ENCODE measurements at regions not wholly inside any gene's neighbourhood (a gene's known extent, or its start where the extent isn't known, plus 50 kb on each side); places are given as distances from the start of the nearest gene placed in this dataset.

DNA sequence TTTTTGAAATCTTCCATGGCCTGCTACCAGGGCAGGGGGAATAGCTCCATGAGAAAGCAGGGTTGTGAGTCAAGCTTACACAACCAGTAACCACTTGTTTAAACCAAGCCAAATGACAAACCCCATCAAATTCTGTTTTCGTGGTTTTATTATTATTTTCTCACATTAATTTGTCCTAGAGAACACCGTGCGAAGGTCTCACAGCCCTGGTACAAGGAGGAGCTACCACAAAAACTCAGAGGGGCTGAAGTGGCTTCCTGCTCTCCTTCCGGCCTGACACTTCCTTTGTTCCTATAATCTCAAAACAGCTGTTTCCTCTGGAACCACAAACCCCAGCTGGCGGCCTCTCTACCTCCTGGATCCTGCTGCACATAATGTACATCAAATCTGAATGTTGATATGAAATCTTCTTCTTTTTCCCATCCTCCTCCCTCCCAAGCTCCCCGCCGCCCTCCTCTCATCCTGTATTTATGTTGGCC is 375.9 kb downstream of the MCTP2 start:
- peak; percentile 49 for DNase-seq

- DNase-seq = peak; percentile 48
These were observed 378.7 kb downstream of the MCTP2 start for GRCh38 chr15:94610069-94610468.

DNA sequence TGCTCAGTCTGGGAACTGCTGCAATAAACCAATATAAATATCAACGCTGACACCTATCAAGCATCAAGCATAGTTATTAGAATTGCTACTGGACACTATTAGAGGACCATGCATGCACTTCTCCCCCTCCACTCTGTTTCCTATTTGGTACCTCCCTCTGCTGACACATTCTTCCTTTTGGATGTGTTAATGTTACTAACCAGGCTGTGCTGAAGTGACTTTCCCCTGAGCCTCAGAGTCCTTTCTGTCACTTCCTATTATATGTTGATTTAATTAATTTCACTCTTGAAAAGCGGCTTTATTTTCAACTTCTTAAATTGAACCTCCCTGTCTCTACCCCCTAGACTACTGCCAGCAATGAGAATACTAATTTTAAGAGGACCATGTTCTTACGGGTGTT is 379.1 kb downstream of the MCTP2 start:
- DNase-seq = no peak

- DNase-seq = no peak
These were observed 380.3 kb downstream of the MCTP2 start for GRCh38 chr15:94611656-94612055.

DNA sequence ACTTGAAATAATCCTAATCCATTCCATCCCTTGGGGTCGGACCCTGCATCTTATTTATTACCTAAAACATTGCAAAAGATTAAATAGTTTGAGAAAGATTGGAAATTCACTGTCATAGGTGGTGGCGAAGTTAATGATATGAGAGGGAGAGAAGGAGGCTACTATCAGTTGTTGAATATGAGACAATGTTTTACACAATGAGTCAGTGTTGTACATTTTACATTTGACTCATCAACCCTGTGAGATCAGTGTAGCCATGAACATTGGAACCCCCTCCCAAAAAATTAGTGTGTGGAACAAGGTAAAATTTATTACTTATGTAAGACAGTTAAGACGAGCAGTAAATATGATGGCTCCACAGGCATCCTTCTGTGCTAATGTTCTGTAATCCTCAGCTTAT is 384.3 kb downstream of the MCTP2 start:
- DNase-seq = no peak

DNA sequence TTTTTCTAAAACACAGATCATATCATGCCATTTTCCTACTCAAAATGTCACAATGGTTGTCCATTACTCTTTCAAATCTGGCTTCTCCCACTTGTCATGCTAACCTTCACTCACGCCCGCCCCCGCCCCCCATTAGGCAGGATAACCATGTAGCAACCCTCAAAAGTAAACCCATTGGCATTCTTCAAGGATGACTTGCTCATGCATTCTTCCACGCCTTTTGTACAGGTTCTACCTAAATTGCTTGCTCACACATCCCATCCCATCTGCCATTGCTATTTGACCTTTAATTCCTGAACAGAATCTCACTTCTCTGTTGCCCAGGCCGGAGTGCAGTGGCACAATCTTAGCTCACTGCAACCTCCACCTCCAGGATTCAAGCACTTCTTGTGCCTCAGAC is 389.3 kb downstream of the MCTP2 start:
- DNase-seq = no peak

DNA sequence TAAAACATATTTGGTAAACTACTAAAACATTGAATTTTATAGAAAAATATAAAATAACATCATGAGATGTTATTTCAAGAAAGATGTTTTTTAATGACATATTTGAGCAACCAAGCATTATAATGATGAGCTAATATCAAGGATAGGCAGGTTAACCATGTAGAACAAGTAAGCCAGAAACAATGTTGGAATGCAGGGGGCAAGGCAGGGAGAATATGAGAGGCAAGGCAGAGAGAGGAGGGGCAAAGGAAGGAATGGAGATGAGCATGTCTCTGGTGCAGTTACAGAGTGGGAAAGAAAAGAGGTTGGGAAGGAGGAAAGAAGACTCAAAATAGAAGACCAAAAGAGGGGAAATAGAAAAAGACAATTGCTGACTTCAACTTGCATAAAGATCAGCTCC is 390.4 kb downstream of the MCTP2 start:
- DNase-seq = no peak

DNA sequence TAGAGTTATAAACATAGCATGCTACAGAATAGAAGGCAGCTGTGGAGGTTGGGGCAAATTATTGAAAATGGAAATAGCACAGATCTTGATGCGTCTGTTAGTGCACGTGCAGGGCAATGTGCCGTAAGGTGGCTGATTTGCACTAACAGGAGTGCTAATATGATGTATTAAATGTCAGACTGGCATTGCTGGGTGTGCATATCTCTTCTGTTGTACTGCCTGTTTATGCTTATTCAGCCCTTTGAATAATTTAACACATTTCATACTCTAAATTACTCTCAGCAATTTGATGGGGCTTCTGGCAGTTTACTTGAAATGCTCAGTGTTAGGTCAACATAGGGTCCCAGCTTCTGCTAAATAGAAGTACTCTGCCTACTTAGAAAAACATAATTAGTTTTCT is 395.6 kb downstream of the MCTP2 start:
- no peak for DNase-seq

DNA sequence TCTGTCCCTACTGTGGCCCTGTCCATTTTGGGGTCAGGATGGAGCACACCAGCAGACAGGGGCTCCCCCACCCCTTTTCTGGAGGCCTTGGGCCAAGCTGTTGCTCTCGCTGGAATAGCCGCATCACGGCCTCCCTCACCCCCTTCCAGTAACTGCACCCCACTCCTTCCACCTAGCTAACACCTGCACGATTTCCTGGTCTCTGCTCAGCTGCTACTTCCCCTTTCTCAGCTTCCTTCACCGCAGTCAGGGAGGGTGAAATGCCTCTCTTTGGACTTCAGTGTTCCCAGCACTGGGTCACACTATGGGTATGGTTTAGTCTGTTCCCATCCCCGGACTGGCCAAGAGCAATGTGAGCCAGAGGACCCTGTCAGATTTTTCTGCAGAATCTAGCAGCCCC is 400.2 kb downstream of the MCTP2 start:
- peak; percentile 24 for DNase-seq

GRCh38 chr15:94638183-94638582 is 406.8 kb downstream of the MCTP2 start:
- DNase-seq = no peak

DNA sequence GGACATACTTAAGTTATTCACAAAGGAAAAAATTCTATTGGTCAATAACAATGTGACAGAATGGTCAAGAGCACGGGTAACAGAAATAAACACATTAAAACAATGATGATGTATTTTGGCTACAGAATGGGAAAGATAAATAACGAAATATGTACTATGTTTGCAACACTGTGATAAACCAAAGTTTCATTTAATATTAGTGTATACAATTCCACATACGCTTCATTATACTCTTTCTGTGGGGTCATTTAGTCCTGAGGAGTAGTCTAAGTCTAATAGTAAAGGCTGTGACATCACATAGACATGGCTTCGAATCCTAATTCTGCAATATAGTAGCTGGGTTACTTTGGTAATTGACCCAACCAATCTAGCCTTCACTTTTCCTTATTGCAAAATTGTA is 408.3 kb downstream of the MCTP2 start:
- DNase-seq = no peak

GRCh38 chr15:94644433-94644832 is 413.1 kb downstream of the MCTP2 start:
- DNase-seq = no peak

DNA sequence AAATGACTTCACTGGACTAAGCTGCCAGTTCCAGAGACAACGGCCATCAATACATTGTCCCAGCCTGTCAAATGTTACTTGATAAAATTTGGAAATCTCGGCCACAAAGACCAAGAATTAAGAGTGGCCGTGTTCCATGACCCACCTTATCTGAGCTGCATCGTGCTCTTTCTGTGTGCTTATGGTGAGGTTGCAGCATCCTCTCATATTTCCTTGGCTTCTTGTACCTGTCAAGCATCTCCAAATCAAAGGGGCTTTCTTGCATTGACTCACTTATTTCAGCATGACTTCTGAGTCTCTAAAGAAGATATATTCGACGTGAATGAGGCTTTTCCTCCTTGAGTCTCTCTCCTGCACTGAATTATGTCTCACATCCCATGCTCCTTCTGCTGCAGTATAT is 421.7 kb downstream of the MCTP2 start:
- no peak for DNase-seq

DNA sequence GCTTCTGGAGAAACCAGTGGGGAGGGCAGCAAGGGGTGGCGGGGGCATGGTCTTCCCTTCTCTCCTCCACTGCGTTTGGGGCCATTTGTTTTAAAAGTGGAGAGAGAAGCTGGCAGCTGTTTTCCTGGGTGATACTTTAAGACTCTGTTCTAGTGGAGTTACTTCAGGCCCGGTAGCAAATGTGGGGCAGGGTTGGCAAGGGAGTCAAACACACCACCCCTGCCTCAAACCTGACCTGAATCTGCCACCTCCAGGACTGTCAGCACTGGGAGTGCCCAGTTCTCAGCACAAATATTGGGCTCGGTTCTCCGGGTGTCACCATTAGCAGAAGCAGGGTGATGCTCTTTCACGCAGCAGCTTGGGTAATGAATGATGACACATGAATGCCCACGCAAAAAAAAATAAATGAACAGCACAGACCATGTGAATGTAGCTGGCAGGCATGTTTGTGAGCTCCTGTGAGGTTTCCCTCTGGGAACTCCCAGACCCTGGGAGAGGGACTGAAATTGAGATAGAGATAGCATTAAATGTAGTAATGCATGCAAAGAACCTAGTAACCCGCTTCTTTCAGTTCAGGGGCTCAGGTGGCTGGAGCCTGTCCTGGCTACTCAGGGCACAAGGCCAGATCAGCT is 424.0 kb downstream of the MCTP2 start:
- DNase-seq = no peak

DNA sequence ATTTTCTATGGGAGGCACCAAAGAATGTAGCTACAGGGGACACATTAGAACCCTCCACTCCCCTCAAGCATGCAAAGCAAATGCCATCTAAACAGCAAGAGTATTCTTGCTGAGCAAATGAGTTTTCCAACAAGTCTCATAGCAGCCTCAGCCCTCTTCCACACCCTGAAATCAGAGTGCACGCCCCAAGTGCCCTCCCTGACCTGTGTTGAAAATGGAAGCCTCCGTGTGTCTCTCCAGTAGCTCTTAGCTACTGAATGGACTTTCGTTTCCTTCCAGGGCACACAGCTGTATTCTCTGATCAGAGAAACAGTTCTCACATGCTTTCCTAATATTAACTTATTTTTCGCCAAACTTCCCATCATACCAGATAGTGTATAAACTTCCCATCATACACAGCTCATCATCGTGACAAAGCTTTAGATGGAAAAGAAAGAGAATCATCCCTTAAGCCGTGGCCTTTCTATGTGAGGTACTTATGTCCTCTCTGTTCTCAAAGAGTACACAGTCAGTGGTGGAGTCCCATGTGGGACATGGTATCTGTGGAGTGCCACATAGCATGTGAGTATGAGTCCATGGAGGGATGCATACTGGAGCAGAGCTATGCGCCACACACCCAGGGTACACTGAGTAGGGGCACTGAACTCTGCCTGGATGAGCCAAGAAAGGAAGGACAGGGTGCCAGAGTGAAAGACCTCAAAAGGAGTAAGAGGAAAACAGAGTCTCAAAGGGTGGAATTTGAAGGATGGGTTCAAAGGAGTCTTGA is 434.5 kb downstream of the MCTP2 start:
- no peak for DNase-seq

- DNase-seq = no peak
These were observed 435.2 kb downstream of the MCTP2 start for GRCh38 chr15:94666553-94666952.

GRCh38 chr15:94667109-94667508 is 435.7 kb downstream of the MCTP2 start:
- no peak for DNase-seq

- DNase-seq = peak; percentile 44
These were observed 439.2 kb downstream of the MCTP2 start for GRCh38 chr15:94670438-94671034.

DNA sequence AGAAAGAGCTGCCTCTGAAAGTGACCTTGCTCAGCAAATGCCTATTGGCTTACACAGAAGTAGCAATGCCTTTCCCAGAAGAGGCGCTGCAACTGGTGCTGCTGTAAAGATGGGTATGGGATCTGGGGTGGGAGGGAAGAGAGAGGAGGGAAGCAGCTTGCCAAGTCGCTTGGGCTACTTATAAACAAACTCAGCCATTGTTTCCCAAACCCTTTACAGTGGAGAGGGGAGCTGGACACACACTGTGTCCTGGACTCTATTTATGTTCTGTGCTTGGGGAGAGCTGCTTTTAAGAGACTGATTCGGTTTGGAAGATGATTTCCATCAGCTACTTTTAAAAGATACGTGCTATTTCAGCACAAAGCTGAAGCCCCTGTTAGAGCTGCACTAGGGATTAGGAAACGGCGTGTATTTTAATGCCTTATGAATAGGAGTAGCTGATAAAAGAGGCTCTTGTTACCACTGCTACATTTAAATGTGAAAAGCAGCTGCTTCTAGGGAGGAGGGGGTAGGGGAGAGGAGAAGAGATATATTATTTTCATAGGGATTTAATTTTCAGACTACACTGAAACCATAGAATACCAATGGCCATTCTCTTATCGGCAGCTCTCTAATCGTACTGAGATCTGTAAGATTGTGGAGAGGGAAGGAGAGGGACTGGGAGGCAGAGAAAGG is 440.6 kb downstream of the MCTP2 start:
- DNase-seq = no peak

DNA sequence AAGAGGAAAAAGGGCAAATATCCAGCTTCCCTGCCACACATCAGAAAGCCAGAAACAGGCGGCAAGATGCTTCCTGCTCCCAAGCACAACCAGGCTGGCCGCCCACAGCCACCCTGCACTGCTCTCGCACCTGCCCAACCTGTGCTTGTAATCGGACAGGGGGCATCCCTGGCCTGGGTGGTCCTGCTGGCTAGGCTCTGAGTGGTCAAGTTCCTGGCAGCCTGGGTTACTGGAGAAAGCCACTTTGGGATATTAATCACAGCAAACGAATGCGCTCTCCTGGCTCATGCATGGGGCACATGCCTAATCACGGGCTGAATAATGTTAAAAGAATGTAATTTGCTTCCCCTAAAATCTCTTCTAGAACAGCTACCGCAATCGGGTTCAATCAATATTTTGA is 442.4 kb downstream of the MCTP2 start:
- DNase-seq = no peak

- no peak for DNase-seq
These were observed 442.9 kb downstream of the MCTP2 start for GRCh38 chr15:94674296-94674695.

DNA sequence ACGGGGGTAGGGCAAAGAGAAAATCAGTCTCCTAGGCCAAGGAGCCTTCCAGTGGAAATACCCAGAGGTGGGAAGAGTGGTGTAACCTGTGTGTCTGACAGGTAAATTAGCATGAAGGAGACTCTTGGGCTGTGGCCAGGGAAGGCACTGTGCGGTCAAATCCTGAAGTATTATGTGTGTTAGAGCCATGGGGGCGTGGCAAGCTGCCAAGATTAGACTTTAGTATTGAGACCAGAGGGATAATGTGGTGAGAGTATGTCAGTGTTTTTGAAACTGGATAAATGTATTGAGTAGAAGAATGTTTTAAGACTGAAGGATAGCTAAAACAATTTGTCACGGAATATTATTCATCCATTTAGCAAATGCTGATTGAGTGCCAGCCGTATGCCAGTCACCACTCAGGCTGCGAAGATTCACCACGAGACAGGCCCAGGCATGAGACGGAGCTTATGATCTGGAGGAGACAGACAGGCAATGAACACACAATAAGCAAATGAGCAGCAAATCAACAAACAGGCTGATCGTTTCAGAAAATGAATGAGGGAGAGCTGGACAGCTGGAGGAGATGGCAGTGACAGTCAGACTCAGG is 445.9 kb downstream of the MCTP2 start:
- DNase-seq = no peak

DNA sequence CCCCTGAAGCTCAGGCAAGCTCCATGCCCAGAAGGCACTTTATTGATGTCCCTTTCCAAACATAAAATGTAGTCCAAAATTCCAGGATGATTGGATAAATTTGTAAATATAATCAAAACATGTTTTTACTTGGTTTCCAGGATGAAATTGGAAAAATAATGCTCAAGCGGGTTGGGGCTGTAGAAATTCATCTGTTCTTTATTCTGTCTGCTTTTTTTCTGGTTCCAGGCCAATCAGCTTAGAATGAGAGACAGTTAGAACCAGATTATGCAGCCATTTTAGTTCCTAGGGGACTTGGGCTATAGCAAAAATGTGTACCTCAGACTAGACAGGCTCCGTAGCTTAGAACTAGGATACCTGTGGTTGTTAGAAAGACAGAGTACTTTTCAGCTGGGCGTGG is 450.8 kb downstream of the MCTP2 start:
- no peak for DNase-seq
